Hepatocyte (in vitro differentiated cells): ENCODE measurements at regions not wholly inside any gene's neighbourhood (a gene's known extent, or its start where the extent isn't known, plus 50 kb on each side); places are given as distances from the start of the nearest gene placed in this dataset.

ENCODE experiments used
- EZH2phosphoT487 ChIP-seq: fragments of 200-600 bp; sonication (generic); IDR thresholded peaks from one replicate; pipeline ENCODE4 v1.6.1; 2018; ENCODE audit warnings: antibody characterized with exemption, mild to moderate bottlenecking, low read depth, moderate library complexity; ENCODE audit not compliant: unreplicated experiment, severe bottlenecking
- TF ChIP-seq, protein P1 (sequence below): fragments of 200-600 bp; sonication (generic); IDR thresholded peaks from 2 replicates; pipeline ENCODE4 v1.5.1; 2016; ENCODE audit warnings: antibody characterized with exemption, mild to moderate bottlenecking; ENCODE audit not compliant: poor library complexity

- TF ChIP-seq, protein P1, sequence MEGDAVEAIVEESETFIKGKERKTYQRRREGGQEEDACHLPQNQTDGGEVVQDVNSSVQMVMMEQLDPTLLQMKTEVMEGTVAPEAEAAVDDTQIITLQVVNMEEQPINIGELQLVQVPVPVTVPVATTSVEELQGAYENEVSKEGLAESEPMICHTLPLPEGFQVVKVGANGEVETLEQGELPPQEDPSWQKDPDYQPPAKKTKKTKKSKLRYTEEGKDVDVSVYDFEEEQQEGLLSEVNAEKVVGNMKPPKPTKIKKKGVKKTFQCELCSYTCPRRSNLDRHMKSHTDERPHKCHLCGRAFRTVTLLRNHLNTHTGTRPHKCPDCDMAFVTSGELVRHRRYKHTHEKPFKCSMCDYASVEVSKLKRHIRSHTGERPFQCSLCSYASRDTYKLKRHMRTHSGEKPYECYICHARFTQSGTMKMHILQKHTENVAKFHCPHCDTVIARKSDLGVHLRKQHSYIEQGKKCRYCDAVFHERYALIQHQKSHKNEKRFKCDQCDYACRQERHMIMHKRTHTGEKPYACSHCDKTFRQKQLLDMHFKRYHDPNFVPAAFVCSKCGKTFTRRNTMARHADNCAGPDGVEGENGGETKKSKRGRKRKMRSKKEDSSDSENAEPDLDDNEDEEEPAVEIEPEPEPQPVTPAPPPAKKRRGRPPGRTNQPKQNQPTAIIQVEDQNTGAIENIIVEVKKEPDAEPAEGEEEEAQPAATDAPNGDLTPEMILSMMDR = no peak
- TF ChIP-seq EZH2phosphoT487 = no peak
These were observed 768.4 kb downstream of the JRKL start for GRCh38 chr11:97158243-97158642.
